Hepatic stellate cell (primary cell): ENCODE measurements at regions not wholly inside any gene's neighbourhood (a gene's known extent, or its start where the extent isn't known, plus 50 kb on each side); places are given as distances from the start of the nearest gene placed in this dataset.
"Not testable (repeated sequence)": the region's sequence is repeated elsewhere in the genome, so short reads cannot be mapped to it uniquely, and the experiment has no call there.

ENCODE experiments used
- DNase-seq: peaks from one replicate; pipeline ENCODE4 v3.0.0; 2011; ENCODE audit warnings: low spot score

- DNase-seq = no peak
Observed at GRCh38 chr14:37994846-37995372, 212.8 kb upstream of the SSTR1 start.

- DNase-seq = no peak
Observed at GRCh38 chr14:37997017-37997416, 210.7 kb upstream of the SSTR1 start.

GRCh38 chr14:38000340-38000739 lies 207.4 kb upstream of the SSTR1 start:
- DNase-seq = no peak

- no peak for DNase-seq
Observed at GRCh38 chr14:38001501-38001900, 206.2 kb upstream of the SSTR1 start.

GRCh38 chr14:38003746-38004609 lies 203.7 kb upstream of the SSTR1 start:
- DNase-seq = no peak

- DNase-seq = no peak
Observed at GRCh38 chr14:38004610-38004879, 203.2 kb upstream of the SSTR1 start.

- DNase-seq = not testable (repeated sequence)
Observed at GRCh38 chr14:38011156-38011555, 196.5 kb upstream of the SSTR1 start.

- DNase-seq = no peak
Observed at GRCh38 chr14:38012056-38012455, 195.6 kb upstream of the SSTR1 start.

GRCh38 chr14:38016497-38016896 lies 191.2 kb upstream of the SSTR1 start:
- no peak for DNase-seq

GRCh38 chr14:38021861-38022260 lies 185.8 kb upstream of the SSTR1 start:
- no peak for DNase-seq

GRCh38 chr14:38022775-38023174 lies 184.9 kb upstream of the SSTR1 start:
- DNase-seq = no peak

GRCh38 chr14:38038171-38038570 lies 169.5 kb upstream of the SSTR1 start:
- no peak for DNase-seq

- DNase-seq = no peak
Observed at GRCh38 chr14:38038986-38039385, 168.7 kb upstream of the SSTR1 start.

- no peak for DNase-seq
Observed at GRCh38 chr14:38039496-38039895, 168.2 kb upstream of the SSTR1 start.

GRCh38 chr14:38040411-38040810 lies 167.3 kb upstream of the SSTR1 start:
- no peak for DNase-seq

GRCh38 chr14:38042322-38042721 lies 165.4 kb upstream of the SSTR1 start:
- peak; percentile 16 for DNase-seq

- no peak for DNase-seq
Observed at GRCh38 chr14:38044710-38045109, 163.0 kb upstream of the SSTR1 start.

- no peak for DNase-seq
Observed at GRCh38 chr14:38045461-38045860, 162.2 kb upstream of the SSTR1 start.

GRCh38 chr14:38046160-38046559 lies 161.5 kb upstream of the SSTR1 start:
- DNase-seq = no peak

GRCh38 chr14:38047195-38047902 lies 160.4 kb upstream of the SSTR1 start:
- no peak for DNase-seq

GRCh38 chr14:38053666-38054065 lies 154.0 kb upstream of the SSTR1 start:
- DNase-seq = no peak

- DNase-seq = no peak
Observed at GRCh38 chr14:38056270-38056669, 151.4 kb upstream of the SSTR1 start.

GRCh38 chr14:38062223-38062622 lies 145.5 kb upstream of the SSTR1 start:
- DNase-seq = not testable (repeated sequence)
